ENCODE measurements at regions not wholly inside any gene's neighbourhood (a gene's known extent, or its start where the extent isn't known, plus 50 kb on each side); places are given as distances from the start of the nearest gene placed in this dataset.

DNA sequence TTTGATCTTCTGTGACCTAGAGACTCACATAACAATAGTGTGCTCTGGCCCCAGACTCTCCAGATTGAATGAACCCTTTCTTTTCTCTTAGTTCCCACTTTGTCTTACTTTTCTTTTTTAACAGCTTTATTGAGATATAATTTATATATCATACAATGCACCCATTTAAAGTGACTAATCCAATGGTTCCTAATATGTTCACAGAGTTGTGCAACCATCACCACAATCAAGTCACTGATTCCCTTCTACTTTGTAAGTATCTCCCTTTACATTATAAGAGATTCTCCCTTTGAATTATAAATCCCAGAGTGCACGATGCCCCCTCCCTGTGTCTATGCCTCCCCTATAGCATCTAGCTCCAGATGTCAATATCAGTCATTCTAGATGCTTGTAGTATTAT is 172.4 kb downstream of the HINT1 start:
- WGBS = 0% methylated on average over 1 of the region's 1 CpG
- no peak overlapping the region for H3K4me3 ChIP-seq
- TF ChIP-seq, protein P1, sequence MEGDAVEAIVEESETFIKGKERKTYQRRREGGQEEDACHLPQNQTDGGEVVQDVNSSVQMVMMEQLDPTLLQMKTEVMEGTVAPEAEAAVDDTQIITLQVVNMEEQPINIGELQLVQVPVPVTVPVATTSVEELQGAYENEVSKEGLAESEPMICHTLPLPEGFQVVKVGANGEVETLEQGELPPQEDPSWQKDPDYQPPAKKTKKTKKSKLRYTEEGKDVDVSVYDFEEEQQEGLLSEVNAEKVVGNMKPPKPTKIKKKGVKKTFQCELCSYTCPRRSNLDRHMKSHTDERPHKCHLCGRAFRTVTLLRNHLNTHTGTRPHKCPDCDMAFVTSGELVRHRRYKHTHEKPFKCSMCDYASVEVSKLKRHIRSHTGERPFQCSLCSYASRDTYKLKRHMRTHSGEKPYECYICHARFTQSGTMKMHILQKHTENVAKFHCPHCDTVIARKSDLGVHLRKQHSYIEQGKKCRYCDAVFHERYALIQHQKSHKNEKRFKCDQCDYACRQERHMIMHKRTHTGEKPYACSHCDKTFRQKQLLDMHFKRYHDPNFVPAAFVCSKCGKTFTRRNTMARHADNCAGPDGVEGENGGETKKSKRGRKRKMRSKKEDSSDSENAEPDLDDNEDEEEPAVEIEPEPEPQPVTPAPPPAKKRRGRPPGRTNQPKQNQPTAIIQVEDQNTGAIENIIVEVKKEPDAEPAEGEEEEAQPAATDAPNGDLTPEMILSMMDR (IDR thresholded peaks at IDR 0.05) = no peak
- TF ChIP-seq POLR2AphosphoS5 (IDR thresholded peaks at IDR 0.05) (no peak), POLR2A (IDR thresholded peaks at IDR 0.05) (no peak), EP300 (IDR thresholded peaks at IDR 0.05) (no peak)

DNA sequence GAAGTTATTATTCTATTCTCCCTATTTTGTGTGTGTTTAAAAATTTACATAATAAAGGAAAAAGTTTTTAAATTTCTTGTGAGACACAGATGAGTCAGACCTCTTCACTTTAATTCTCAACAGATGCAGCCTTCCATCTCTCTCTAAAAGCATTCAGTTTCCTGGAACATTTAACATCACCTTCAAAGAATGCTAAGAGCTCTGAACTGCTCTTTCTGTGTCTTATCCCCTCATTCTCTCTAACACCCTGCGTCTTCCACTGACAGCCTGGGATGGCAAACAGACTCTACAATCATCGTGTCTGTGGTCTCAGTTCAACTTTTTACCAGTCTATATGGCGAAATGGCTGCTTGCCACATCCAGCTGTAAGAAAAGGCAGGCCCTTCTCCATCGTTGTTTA is 173.0 kb downstream of the HINT1 start:
- H3K36me3 ChIP-seq = no peaks in the 10 kb centered on the region
- H3K9me3 ChIP-seq = no peaks in the 10 kb centered on the region
- DNase-seq (ENCODE audit: low spot score in 2 of 2) = no peak
- H3K4me3 ChIP-seq = no peak overlapping the region
- H3K27ac ChIP-seq = no peak overlapping the region
- WGBS = 49% methylated on average over 4 of the region's 4 CpGs
- no peaks in the 10 kb centered on the region for H3K27me3 ChIP-seq
- TF ChIP-seq POLR2AphosphoS5 (IDR thresholded peaks at IDR 0.05) = no peak
- TF ChIP-seq, protein P1 (IDR thresholded peaks at IDR 0.05) = no peak
- no peak for TF ChIP-seq POLR2A (IDR thresholded peaks at IDR 0.05)
- TF ChIP-seq EP300 (IDR thresholded peaks at IDR 0.05) = no peak
- H3K4me1 ChIP-seq = no peaks in the 10 kb centered on the region

More for the DNA sequence above, 172.4 kb downstream of the HINT1 start:
- H3K4me1 ChIP-seq = no peaks in the 10 kb centered on the region
- no peaks in the 10 kb centered on the region for H3K27me3 ChIP-seq
- DNase-seq (ENCODE audit: low spot score in 2 of 2) = no peak
- H3K36me3 ChIP-seq = no peaks in the 10 kb centered on the region
- H3K9me3 ChIP-seq = no peaks in the 10 kb centered on the region
- H3K27ac ChIP-seq = no peak overlapping the region

DNA sequence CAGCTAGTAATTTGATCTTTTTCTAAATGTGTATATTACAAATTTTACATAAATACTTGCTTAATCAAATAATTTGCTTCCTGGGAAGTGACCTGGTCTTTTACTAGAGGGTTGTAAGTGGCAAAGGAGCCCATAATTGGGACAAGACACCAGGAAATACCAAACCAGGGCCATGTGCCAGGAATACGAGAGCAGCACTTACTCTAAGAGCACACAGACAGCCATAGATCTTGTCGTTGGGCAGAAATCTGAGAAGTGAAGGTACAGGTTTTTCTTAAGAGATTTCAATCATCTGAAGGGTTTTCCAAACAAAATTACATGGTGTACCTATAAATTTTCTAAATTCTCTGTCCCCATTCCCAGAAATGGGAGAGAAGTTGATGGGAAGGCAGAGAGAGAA is 179.3 kb downstream of the HINT1 start:
- no peak for DNase-seq (ENCODE audit: low spot score in 2 of 2)
- Histone ChIP-seq H3K27ac (no peak overlapping the region), H3K36me3 (no peaks in the 10 kb centered on the region), H3K4me3 (no peak overlapping the region), H3K27me3 (no peaks in the 10 kb centered on the region), H3K4me1 (no peaks in the 10 kb centered on the region), H3K9me3 (no peaks in the 10 kb centered on the region)
- TF ChIP-seq POLR2AphosphoS5 (IDR thresholded peaks at IDR 0.05) = no peak
- TF ChIP-seq, protein P1 (IDR thresholded peaks at IDR 0.05) = no peak
- no peak for TF ChIP-seq POLR2A (IDR thresholded peaks at IDR 0.05)
- TF ChIP-seq EP300 (IDR thresholded peaks at IDR 0.05) = no peak
- WGBS = 52% methylated on average over 2 of the region's 2 CpGs

DNA sequence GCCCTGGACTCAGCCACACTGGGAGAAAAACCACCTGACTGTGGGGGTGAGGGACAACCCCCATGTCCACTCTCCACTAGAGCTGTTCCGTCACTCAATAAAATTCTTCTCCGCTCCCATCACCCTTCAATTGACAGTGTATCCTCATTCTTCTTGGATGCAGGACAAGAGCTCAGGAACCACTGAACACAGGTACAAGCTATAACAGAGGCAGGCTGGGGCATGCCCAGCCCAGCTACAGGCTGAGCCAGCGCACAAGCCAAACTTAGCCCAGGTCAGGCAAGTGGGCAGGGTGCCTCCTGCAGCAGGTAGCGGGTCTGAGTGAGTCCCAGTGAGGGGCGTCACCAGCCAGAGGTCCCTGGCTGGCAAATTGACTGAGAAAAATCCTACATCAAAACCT is 183.4 kb downstream of the HINT1 start:
- Histone ChIP-seq H3K4me1 (no peaks in the 10 kb centered on the region), H3K36me3 (no peaks in the 10 kb centered on the region), H3K4me3 (no peak overlapping the region), H3K9me3 (no peaks in the 10 kb centered on the region), H3K27ac (no peak overlapping the region), H3K27me3 (no peaks in the 10 kb centered on the region)
- TF ChIP-seq POLR2A (IDR thresholded peaks at IDR 0.05) = no peak
- no peak for TF ChIP-seq EP300 (IDR thresholded peaks at IDR 0.05)
- TF ChIP-seq, protein P1 (IDR thresholded peaks at IDR 0.05) = no peak
- TF ChIP-seq POLR2AphosphoS5 (IDR thresholded peaks at IDR 0.05) = no peak
- 88% methylated on average over 3 of the region's 5 CpGs for WGBS
- no peak for DNase-seq (ENCODE audit: low spot score in 2 of 2)

DNA sequence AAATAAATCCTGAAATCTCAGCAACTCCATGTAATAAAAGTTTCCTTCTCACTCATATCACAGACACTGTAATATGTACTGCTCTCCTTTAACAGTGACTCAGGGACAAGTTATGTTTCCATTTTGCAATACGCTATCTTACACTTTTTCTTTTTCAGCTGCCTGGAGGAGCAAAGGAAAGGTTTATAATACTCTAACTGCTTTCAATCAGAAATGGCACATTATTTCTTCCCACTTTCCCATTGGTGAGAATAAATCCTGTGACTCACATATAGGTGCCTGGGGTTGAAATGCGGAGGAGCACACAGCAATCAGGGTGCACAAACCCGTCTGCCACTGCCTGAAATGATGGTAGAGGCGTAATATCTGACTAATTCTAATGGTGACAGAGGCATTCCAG is 186.6 kb downstream of the HINT1 start:
- TF ChIP-seq POLR2AphosphoS5 (IDR thresholded peaks at IDR 0.05) (no peak), EP300 (IDR thresholded peaks at IDR 0.05) (no peak), POLR2A (IDR thresholded peaks at IDR 0.05) (no peak)
- TF ChIP-seq, protein P1 (IDR thresholded peaks at IDR 0.05) = no peak
- WGBS = 89% methylated on average over 4 of the region's 4 CpGs
- Histone ChIP-seq H3K27me3 (no peaks in the 10 kb centered on the region), H3K27ac (no peak overlapping the region), H3K9me3 (no peaks in the 10 kb centered on the region), H3K4me3 (no peak overlapping the region), H3K36me3 (no peaks in the 10 kb centered on the region), H3K4me1 (no peaks in the 10 kb centered on the region)
- no peak for DNase-seq (ENCODE audit: low spot score in 2 of 2)
